HCT116 (cell line): ENCODE measurements at regions not wholly inside any gene's neighbourhood (a gene's known extent, or its start where the extent isn't known, plus 50 kb on each side); places are given as distances from the start of the nearest gene placed in this dataset.

Source experiments
- ATF3 ChIP-seq: IDR thresholded peaks from 2 replicates; pipeline ENCODE4 v1.6.1; 2012
- CBX3 ChIP-seq: IDR thresholded peaks from 2 replicates; pipeline ENCODE4 v1.6.1; 2012; ENCODE audit warnings: low read depth
- CEBPB ChIP-seq: IDR thresholded peaks from 2 replicates; pipeline ENCODE4 v1.6.1; 2012; ENCODE audit warnings: low read depth
- CTCF ChIP-seq, 3 experiments: fragments of 200-600 bp in 1 of 3; sonication (generic) in 1 of 3; IDR thresholded peaks in 2 of 3; conservative IDR thresholded peaks in 1 of 3; 2 replicates each; pipeline ENCODE4 v1.5.1; 2012 to 2017; ENCODE audit warnings: low read depth in 2 of 3, low read length in 2 of 3, antibody characterized with exemption in 1 of 3, borderline replicate concordance in 1 of 3, control low read depth in 1 of 3, mild to moderate bottlenecking in 1 of 3, mixed read lengths in 1 of 3, mixed run types in 1 of 3, moderate library complexity in 1 of 3; ENCODE audit not compliant: insufficient read depth in 1 of 3
- EZH2 ChIP-seq: fragments of 200-600 bp; sonication (generic); IDR thresholded peaks from 2 replicates; pipeline ENCODE4 v1.6.1; 2017; ENCODE audit warnings: antibody characterized with exemption, mixed run types
- MAX ChIP-seq: IDR thresholded peaks from 2 replicates; pipeline ENCODE4 v1.6.1; 2012
- POLR2A ChIP-seq: IDR thresholded peaks from 2 replicates; pipeline ENCODE4 v1.7.0; 2011; ENCODE audit warnings: borderline replicate concordance; ENCODE audit not compliant: insufficient read depth, insufficient read length; ENCODE audit errors: extremely low read depth
- POLR2AphosphoS5 ChIP-seq: IDR thresholded peaks from 2 replicates; pipeline ENCODE4 v1.6.1; 2011; ENCODE audit warnings: mild to moderate bottlenecking, low read depth, low read length, moderate library complexity
- RAD21 ChIP-seq: IDR thresholded peaks from 2 replicates; pipeline ENCODE4 v1.6.1; 2012; ENCODE audit warnings: low read depth, mild to moderate bottlenecking
- REST ChIP-seq: IDR thresholded peaks from 2 replicates; pipeline ENCODE4 v1.6.1; 2012; ENCODE audit warnings: low read depth
- SIN3A ChIP-seq: IDR thresholded peaks from 2 replicates; pipeline ENCODE4 v1.6.1; 2012; ENCODE audit warnings: low read depth
- YY1 ChIP-seq: IDR thresholded peaks from 2 replicates; pipeline ENCODE4 v1.6.1; 2011; ENCODE audit warnings: low read length, low read depth, moderate library complexity, mild to moderate bottlenecking; ENCODE audit not compliant: insufficient replicate concordance; ENCODE audit errors: extremely low read depth
- ZFX ChIP-seq: fragments of 450-650 bp; IDR thresholded peaks from 2 replicates; pipeline ENCODE4 v1.6.1; 2017
- ZNF274 ChIP-seq: fragments of 200-500 bp; sonication (Bioruptor generic); IDR thresholded peaks from 2 replicates; pipeline ENCODE4 v1.6.1; 2014; ENCODE audit warnings: mild to moderate bottlenecking, low read depth, low read length, inconsistent platforms

- TF ChIP-seq MAX (no peak), EZH2 (no peak), CTCF (IDR thresholded peaks at IDR 0.05 in 2 of 3, conservative IDR thresholded peaks at IDR 0.05 in 1 of 3; ENCODE audit: borderline replicate concordance in 1 of 3, insufficient read depth in 1 of 3, low read depth in 2 of 3, low read length in 2 of 3) (no peak), POLR2A (no peak), ZNF274 (no peak), SIN3A (no peak), CEBPB (no peak), POLR2AphosphoS5 (no peak), YY1 (no peak), ATF3 (no peak), CBX3 (no peak), RAD21 (no peak), REST (no peak), ZFX (no peak)
Observed at GRCh38 chr16:86649875-86650274, 71.5 kb downstream of the FOXL1 start.
